SIG-M5 treated with dmso at 0.1 percent for 504 hours (cell line): ENCODE measurements at regions not wholly inside any gene's neighbourhood (a gene's known extent, or its start where the extent isn't known, plus 50 kb on each side); places are given as distances from the start of the nearest gene placed in this dataset.

ENCODE experiments used
- DNase-seq: peaks from one replicate; lab custom pipeline; 2025; ENCODE audit not compliant: unreplicated experiment; lab: John Stamatoyannopoulos, UW

GRCh38 chr4:189304809-189305208 is 635.9 kb upstream of the FRG1 start:
- no peak for DNase-seq

GRCh38 chr4:189305500-189305899 is 635.2 kb upstream of the FRG1 start:
- no peak for DNase-seq

- no peak for DNase-seq
Observed at GRCh38 chr4:189311251-189311650, 629.4 kb upstream of the FRG1 start.

GRCh38 chr4:189313064-189313463 is 627.6 kb upstream of the FRG1 start:
- DNase-seq = no peak

GRCh38 chr4:189313861-189314513 is 626.7 kb upstream of the FRG1 start:
- no peak for DNase-seq

GRCh38 chr4:189322426-189322825 is 618.2 kb upstream of the FRG1 start:
- no peak for DNase-seq

- DNase-seq = no peak
Observed at GRCh38 chr4:189341881-189342280, 598.8 kb upstream of the FRG1 start.

- no peak for DNase-seq
Observed at GRCh38 chr4:189355590-189355989, 585.1 kb upstream of the FRG1 start.

GRCh38 chr4:189362364-189362763 is 578.3 kb upstream of the FRG1 start:
- DNase-seq = no peak

- no peak for DNase-seq
Observed at GRCh38 chr4:189364032-189364449, 576.6 kb upstream of the FRG1 start.

- no peak for DNase-seq
Observed at GRCh38 chr4:189365451-189365850, 575.2 kb upstream of the FRG1 start.

GRCh38 chr4:189367832-189368231 is 572.8 kb upstream of the FRG1 start:
- DNase-seq = no peak

GRCh38 chr4:189374176-189374575 is 566.5 kb upstream of the FRG1 start:
- DNase-seq = no peak

- DNase-seq = no peak
Observed at GRCh38 chr4:189376901-189377300, 563.8 kb upstream of the FRG1 start.

GRCh38 chr4:189377569-189377968 is 563.1 kb upstream of the FRG1 start:
- DNase-seq = no peak

GRCh38 chr4:189385098-189385497 is 555.6 kb upstream of the FRG1 start:
- DNase-seq = no peak

GRCh38 chr4:189385579-189385978 is 555.1 kb upstream of the FRG1 start:
- no peak for DNase-seq

GRCh38 chr4:189396435-189396834 is 544.2 kb upstream of the FRG1 start:
- DNase-seq = no peak

- DNase-seq = no peak
Observed at GRCh38 chr4:189404271-189404670, 536.4 kb upstream of the FRG1 start.

GRCh38 chr4:189409158-189409557 is 531.5 kb upstream of the FRG1 start:
- DNase-seq = no peak

GRCh38 chr4:189414021-189414420 is 526.7 kb upstream of the FRG1 start:
- DNase-seq = no peak

GRCh38 chr4:189420572-189420971 is 520.1 kb upstream of the FRG1 start:
- no peak for DNase-seq

GRCh38 chr4:189436207-189436606 is 504.5 kb upstream of the FRG1 start:
- no peak for DNase-seq
